H1 (cell line): ENCODE measurements at regions not wholly inside any gene's neighbourhood (a gene's known extent, or its start where the extent isn't known, plus 50 kb on each side); places are given as distances from the start of the nearest gene placed in this dataset.

Experiments used
- CTCF ChIA-PET: fragments of 300-600 bp; sonication (Branson Sonifier 250); formaldehyde crosslinking; loops from one replicate; lab custom pipeline; 2021; ENCODE audit not compliant: partially characterized antibody; lab: Charles Lee
- POLR2A ChIA-PET: fragments of 300-600 bp; sonication (Branson Sonifier 250); formaldehyde crosslinking; loops from one replicate; lab custom pipeline; 2021; ENCODE audit warnings: inconsistent platforms; ENCODE audit not compliant: partially characterized antibody; lab: Charles Lee
- DNase-seq, 2 experiments: peaks; one replicate each; pipeline versions ENCODE4 v3.0.0 to v3.0.0-alpha.2; 2010 to 2022; ENCODE audit warnings: low spot score in 2 of 2, low read depth in 1 of 2, mixed read lengths in 1 of 2
- FAIRE-seq: peaks from 2 replicates; lab custom pipeline; 2011; peaks lifted over from hg19 to GRCh38; lab: Jason Lieb, UNC
- H2AFZ ChIP-seq: 2 replicates; pipeline ENCODE4 v1.8.1; 2012; ENCODE audit warnings: low read length, inconsistent platforms
- H2AK5ac ChIP-seq: 2 replicates; pipeline ENCODE4 v1.6.1; 2013; ENCODE audit warnings: low read depth, low read length
- H2BK120ac ChIP-seq: replicated peaks from 2 replicates; pipeline ENCODE3; 2013; ENCODE audit warnings: low read depth, low read length, inconsistent platforms
- H2BK12ac ChIP-seq: 2 replicates; pipeline ENCODE4 v1.6.1; 2013; ENCODE audit warnings: low read depth, low read length
- H2BK15ac ChIP-seq: 2 replicates; pipeline ENCODE4 v1.6.1; 2013; ENCODE audit warnings: low read length
- H2BK20ac ChIP-seq: 2 replicates; pipeline ENCODE4 v1.6.1; 2013; ENCODE audit warnings: low read length
- H2BK5ac ChIP-seq: 2 replicates; pipeline ENCODE4 v1.6.1; 2013; ENCODE audit warnings: low read depth, low read length
- H3K14ac ChIP-seq: 2 replicates; pipeline ENCODE4 v1.6.1; 2013; ENCODE audit warnings: inconsistent platforms; ENCODE audit not compliant: insufficient read length
- H3K18ac ChIP-seq: 2 replicates; pipeline ENCODE4 v1.6.1; 2013; ENCODE audit warnings: low read length; ENCODE audit errors: extremely low read depth
- H3K23ac ChIP-seq: 2 replicates; pipeline ENCODE4 v1.6.1; 2013; ENCODE audit warnings: inconsistent platforms; ENCODE audit not compliant: insufficient read length
- H3K23me2 ChIP-seq: 2 replicates; pipeline ENCODE4 v1.6.1; 2013; ENCODE audit warnings: low read depth, low read length
- H3K27ac ChIP-seq: 2 replicates; pipeline ENCODE4 v1.6.1; 2011; ENCODE audit warnings: low read depth, low read length, inconsistent platforms
- H3K27me3 ChIP-seq, 4 experiments: replicated peaks in 1 of 4; 1 replicate in 1 of 4; 2 replicates in 3 of 4; pipeline versions ENCODE4 v1.6.1 to v1.8.1; 2011 to 2013; ENCODE audit warnings: low read length in 3 of 4, mild to moderate bottlenecking in 3 of 4, inconsistent platforms in 2 of 4, mixed read lengths in 2 of 4, moderate library complexity in 1 of 4; ENCODE audit not compliant: control insufficient read depth in 3 of 4, insufficient read depth in 3 of 4; ENCODE audit errors: extremely low read depth in 1 of 4
- H3K36me3 ChIP-seq, 4 experiments: 2 replicates each; pipeline versions ENCODE4 v1.6.1 to v1.8.1; 2011 to 2013; ENCODE audit warnings: mild to moderate bottlenecking in 4 of 4, low read length in 3 of 4, moderate library complexity in 2 of 4, control low read depth in 1 of 4, inconsistent platforms in 1 of 4; ENCODE audit not compliant: insufficient read depth in 4 of 4, control insufficient read depth in 2 of 4
- H3K4ac ChIP-seq: replicated peaks from 2 replicates; pipeline ENCODE3; 2013; ENCODE audit warnings: low read length, low read depth, mixed read lengths, inconsistent platforms; ENCODE audit not compliant: insufficient read length
- H3K4me1 ChIP-seq, 4 experiments: replicated peaks in 1 of 4; 1 replicate in 1 of 4; 2 replicates in 3 of 4; pipeline versions ENCODE4 v1.6.1 to v1.8.1; 2011 to 2013; ENCODE audit warnings: low read length in 3 of 4, inconsistent platforms in 2 of 4, mixed read lengths in 1 of 4; ENCODE audit not compliant: insufficient read depth in 4 of 4, control insufficient read depth in 3 of 4
- H3K4me2 ChIP-seq, 2 experiments: 2 replicates each; pipeline versions ENCODE4 v1.6.1 to v1.8.1; 2011 to 2013; ENCODE audit warnings: low read depth in 2 of 2, low read length in 2 of 2, control low read depth in 1 of 2, inconsistent platforms in 1 of 2, mild to moderate bottlenecking in 1 of 2; ENCODE audit not compliant: insufficient read depth in 1 of 2
- H3K4me3 ChIP-seq, 4 experiments: fragments of 200-600, 300-600 bp in 1 of 4; sonication (generic), shearing (Covaris generic), sonication (Bioruptor Twin) in 1 of 4; 2 replicates each; pipeline versions ENCODE4 v1.5.1 to v1.8.1; 2011 to 2016; ENCODE audit warnings: low read length in 4 of 4, low read depth in 3 of 4, control low read depth in 2 of 4, inconsistent platforms in 2 of 4, mild to moderate bottlenecking in 2 of 4, mixed read lengths in 1 of 4, moderate library complexity in 1 of 4; ENCODE audit not compliant: insufficient read depth in 2 of 4; ENCODE audit errors: extremely low read depth in 1 of 4
- H3K56ac ChIP-seq: replicated peaks from 2 replicates; pipeline ENCODE3; 2013; ENCODE audit warnings: low read depth, mild to moderate bottlenecking, mixed read lengths, low read length, inconsistent platforms; ENCODE audit not compliant: insufficient read length
- H3K79me1 ChIP-seq: 2 replicates; pipeline ENCODE4 v1.6.1; 2013; ENCODE audit warnings: low read depth, low read length, control low read depth
- H3K79me2 ChIP-seq, 2 experiments: 2 replicates each; pipeline versions ENCODE4 v1.6.1 to v1.8.1; 2012 to 2013; ENCODE audit warnings: low read length in 2 of 2, mild to moderate bottlenecking in 2 of 2, inconsistent platforms in 1 of 2; ENCODE audit not compliant: insufficient read depth in 2 of 2, control insufficient read depth in 1 of 2
- H3K9ac ChIP-seq, 4 experiments: replicated peaks in 1 of 4; 1 replicate in 1 of 4; 2 replicates in 3 of 4; pipeline versions ENCODE4 v1.6.1 to v1.8.1; 2011 to 2013; ENCODE audit warnings: low read depth in 3 of 4, low read length in 3 of 4, control low read depth in 2 of 4, mild to moderate bottlenecking in 2 of 4, moderate library complexity in 2 of 4, inconsistent platforms in 1 of 4; ENCODE audit errors: extremely low read depth in 1 of 4
- H3K9me3 ChIP-seq, 2 experiments: 2 replicates each; pipeline versions ENCODE4 v1.6.1 to v1.8.1; 2012 to 2013; ENCODE audit warnings: mild to moderate bottlenecking in 2 of 2, moderate library complexity in 2 of 2, control low read depth in 1 of 2, inconsistent platforms in 1 of 2, low read depth in 1 of 2, low read length in 1 of 2, mixed read lengths in 1 of 2; ENCODE audit not compliant: insufficient read depth in 2 of 2
- H4K20me1 ChIP-seq, 2 experiments: replicated peaks in 1 of 2; 2 replicates each; pipeline versions ENCODE3 to v1.8.1; 2011 to 2013; ENCODE audit warnings: inconsistent platforms in 2 of 2, low read length in 2 of 2, mild to moderate bottlenecking in 1 of 2; ENCODE audit not compliant: insufficient read depth in 2 of 2, control insufficient read depth in 1 of 2
- H4K5ac ChIP-seq: 2 replicates; pipeline ENCODE4 v1.6.1; 2013; ENCODE audit warnings: low read length, low read depth, mixed read lengths, inconsistent platforms; ENCODE audit not compliant: insufficient read length
- H4K8ac ChIP-seq: 2 replicates; pipeline ENCODE4 v1.8.0; 2013; ENCODE audit warnings: mild to moderate bottlenecking, moderate library complexity, low read length, inconsistent platforms; ENCODE audit not compliant: insufficient read depth; ENCODE audit errors: extremely low read depth
- H4K91ac ChIP-seq: replicated peaks from 2 replicates; pipeline ENCODE3; 2013; ENCODE audit warnings: low read length, mixed read lengths, inconsistent platforms; ENCODE audit not compliant: insufficient read length
- ASH2L ChIP-seq: fragments of 200-600, 300-600 bp; sonication (generic); IDR thresholded peaks from one replicate; pipeline ENCODE4 v1.7.1; 2017; ENCODE audit warnings: low read length
- CTBP2 ChIP-seq: IDR thresholded peaks from 2 replicates; pipeline ENCODE4 v1.7.0; 2011; ENCODE audit warnings: borderline replicate concordance, mild to moderate bottlenecking, moderate library complexity, mixed read lengths, low read length; ENCODE audit not compliant: insufficient read depth, insufficient read length
- WGBS, 2 experiments: shearing (Covaris generic) in 1 of 2; methylation state at CpG; one replicate each; pipeline versions ENCODE4 v1.1.6 to v1.1.7; 2013 to 2015; ENCODE audit warnings: low lambda C conversion rate in 2 of 2, mixed read lengths in 2 of 2, inconsistent platforms in 1 of 2, low coverage in 1 of 2, missing lambda C conversion rate in 1 of 2; ENCODE audit not compliant: insufficient replicate concordance in 2 of 2, insufficient coverage in 1 of 2, insufficient read length in 1 of 2; ENCODE audit errors: extremely low coverage in 1 of 2, missing lambda C conversion rate in 1 of 2; 5-methylcytosine and 5-hydroxymethylcytosine counted together

GRCh38 chr15:69990566-69991421 lies 106.9 kb downstream of the TLE3 start:
- no peaks in the 10 kb centered on the region for H3K79me2 ChIP-seq
- no peaks in the 10 kb centered on the region for H3K79me1 ChIP-seq
- H3K4me1 ChIP-seq: peaks cover 0 to 18% (median 4%) of the 10 kb centered on the region in 4 experiments; a peak in 5 of 7 replicates
- H4K5ac ChIP-seq: no peak overlapping the region
- H2BK20ac ChIP-seq: peak overlapping the region; percentile 98; the same call in 1 of the 2 replicates
- H2AK5ac ChIP-seq: peak overlapping the region; percentile 48; the same call in 1 of the 2 replicates
- TF ChIP-seq CTBP2 (no peak), ASH2L (peak; percentile 99)
- H4K20me1 ChIP-seq: peaks cover 0 to 2% of the 10 kb centered on the region in 2 experiments
- no peak overlapping the region for H2AFZ ChIP-seq
- H4K8ac ChIP-seq: no peak overlapping the region; the same call in 1 of the 2 replicates
- no peak overlapping the region for H3K14ac ChIP-seq
- POLR2A ChIA-PET: interaction anchor here (0.9 kb wide), 1 partner anchor 386 kb away, joined by 3 read pairs; no protein-coding TSS in a partner anchor
- peak overlapping the region in 1 of 2 experiments; percentile 37; a peak in 1 of 4 replicates for H3K4me2 ChIP-seq
- H3K9me3 ChIP-seq: no peaks in the 10 kb centered on the region
- peak overlapping the region; percentile 75 for H4K91ac ChIP-seq
- no peak overlapping the region for H3K27ac ChIP-seq
- peak overlapping the region; percentile 99 for H2BK15ac ChIP-seq
- H3K23ac ChIP-seq: no peak overlapping the region
- CTCF ChIA-PET: interaction anchor here (0.6 to 1.5 kb wide), 2 partner anchors 17 to 245 kb away, joined by 3 read pairs; no protein-coding TSS in a partner anchor
- no peak overlapping the region for H2BK120ac ChIP-seq
- H2BK5ac ChIP-seq: peak overlapping the region; percentile 81; the same call in 1 of the 2 replicates
- 85 to 100% methylated on average over 1 to 17 of the region's 20 CpGs for WGBS, 2 experiments
- H3K27me3 ChIP-seq: no peaks in the 10 kb centered on the region
- no peak overlapping the region for H3K4ac ChIP-seq
- H3K4me3 ChIP-seq: no peak overlapping the region
- FAIRE-seq (no peak), DNase-seq (no peak)
- H3K56ac ChIP-seq: no peak overlapping the region
- H3K18ac ChIP-seq: peak overlapping the region; percentile 93
- no peak overlapping the region for H3K9ac ChIP-seq
- peak overlapping the region; percentile 99 for H2BK12ac ChIP-seq
- no peaks in the 10 kb centered on the region for H3K36me3 ChIP-seq
- no peaks in the 10 kb centered on the region; the same call in 1 of the 2 replicates for H3K23me2 ChIP-seq
